HG02763 (cell line): ENCODE measurements at regions not wholly inside any gene's neighbourhood (a gene's known extent, or its start where the extent isn't known, plus 50 kb on each side); places are given as distances from the start of the nearest gene placed in this dataset.
"Not testable (repeated sequence)": the region's sequence is repeated elsewhere in the genome, so short reads cannot be mapped to it uniquely, and the experiment has no call there.

Experiments
- ATAC-seq: cut with Tn5 transposase; IDR thresholded peaks from one replicate; pipeline ENCODE4 v1.9.1; 2021; ENCODE audit warnings: mild to moderate bottlenecking, moderate library complexity; ENCODE audit not compliant: unreplicated experiment

- no peak for ATAC-seq
Observed at GRCh38 chr17:71494062-71494855, 626.6 kb upstream of the SOX9 start.

DNA sequence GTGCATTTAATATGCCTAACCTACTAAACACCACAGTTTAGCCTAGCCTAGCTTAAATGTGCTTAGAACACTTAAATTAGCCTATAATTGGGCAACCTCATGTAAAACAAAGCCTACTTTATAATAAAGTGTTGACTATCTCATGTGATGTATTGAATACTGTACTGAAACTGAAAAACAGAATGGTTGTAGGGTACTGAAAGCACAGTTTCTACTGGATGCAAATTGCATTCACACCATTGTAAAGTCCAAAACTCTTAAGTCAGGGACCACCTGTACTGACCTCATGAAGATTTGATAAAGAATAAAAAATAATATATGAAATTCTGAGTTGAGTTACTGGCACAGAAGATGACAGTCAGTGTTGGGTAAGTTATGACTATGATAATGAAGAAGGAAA is 625.4 kb upstream of the SOX9 start:
- no peak for ATAC-seq

DNA sequence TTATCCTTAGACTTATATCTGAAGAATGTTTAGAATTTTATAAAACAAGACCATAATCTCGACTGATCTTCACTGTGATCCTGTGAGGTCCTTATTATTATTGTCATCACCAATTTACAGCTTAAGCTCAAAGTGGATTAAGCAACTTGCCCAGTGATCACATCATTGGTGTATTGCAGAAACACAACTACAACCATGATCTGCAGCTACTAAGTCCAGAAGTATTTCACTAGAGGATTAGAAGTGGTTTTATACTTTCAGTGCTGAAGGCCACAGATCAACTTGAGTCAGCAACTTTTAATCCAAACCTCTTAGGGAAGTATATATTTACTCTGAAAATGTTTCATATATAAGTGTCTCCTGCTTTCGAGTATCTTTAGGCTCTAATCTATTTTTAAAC is 624.3 kb upstream of the SOX9 start:
- no peak for ATAC-seq

- ATAC-seq = no peak
Observed at GRCh38 chr17:71500761-71501555, 619.9 kb upstream of the SOX9 start.

- ATAC-seq = no peak
Observed at GRCh38 chr17:71501711-71502110, 619.1 kb upstream of the SOX9 start.

GRCh38 chr17:71502443-71502842 is 618.4 kb upstream of the SOX9 start:
- no peak for ATAC-seq

DNA sequence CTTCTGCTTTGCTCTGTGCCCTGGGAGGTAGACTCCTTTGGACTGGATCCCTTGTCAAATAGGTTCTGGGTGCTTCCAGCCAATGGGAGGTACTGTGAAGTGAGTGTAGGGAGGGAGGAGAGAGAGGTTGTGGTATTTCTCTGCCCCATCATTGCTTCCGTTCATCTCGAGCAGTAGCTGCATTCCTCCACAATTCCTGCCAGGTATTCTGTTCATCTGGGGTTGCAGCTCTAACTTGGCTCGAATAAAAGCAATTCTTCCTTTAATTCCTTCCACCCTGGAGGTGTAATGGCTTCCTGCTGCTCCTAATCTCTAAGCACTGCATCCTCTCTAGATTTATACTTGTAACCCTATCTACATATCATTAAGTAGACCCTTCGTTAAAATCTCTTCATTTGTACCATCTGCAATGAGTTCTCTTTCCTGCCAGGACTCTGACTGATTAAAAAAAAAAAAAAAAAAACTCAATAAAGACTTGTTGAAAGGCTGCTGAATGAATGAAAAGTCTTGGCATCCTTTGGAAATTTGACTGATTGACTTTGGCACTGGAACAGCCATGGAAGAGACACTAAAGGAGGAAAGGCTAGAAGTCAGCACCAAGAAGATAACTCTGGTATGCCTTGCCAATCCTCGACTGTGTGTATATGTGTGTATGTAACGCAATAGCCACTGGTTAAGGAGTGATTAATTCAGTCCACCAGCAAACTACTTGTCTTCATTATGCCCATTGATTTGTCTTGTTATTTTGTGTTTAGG is 616.9 kb upstream of the SOX9 start:
- ATAC-seq = no peak

GRCh38 chr17:71505200-71505599 is 615.6 kb upstream of the SOX9 start:
- no peak for ATAC-seq

GRCh38 chr17:71505981-71506380 is 614.8 kb upstream of the SOX9 start:
- no peak for ATAC-seq

- no peak for ATAC-seq
Observed at GRCh38 chr17:71511266-71511995, 609.4 kb upstream of the SOX9 start.

GRCh38 chr17:71513725-71514124 is 607.1 kb upstream of the SOX9 start:
- not testable (repeated sequence) for ATAC-seq

DNA sequence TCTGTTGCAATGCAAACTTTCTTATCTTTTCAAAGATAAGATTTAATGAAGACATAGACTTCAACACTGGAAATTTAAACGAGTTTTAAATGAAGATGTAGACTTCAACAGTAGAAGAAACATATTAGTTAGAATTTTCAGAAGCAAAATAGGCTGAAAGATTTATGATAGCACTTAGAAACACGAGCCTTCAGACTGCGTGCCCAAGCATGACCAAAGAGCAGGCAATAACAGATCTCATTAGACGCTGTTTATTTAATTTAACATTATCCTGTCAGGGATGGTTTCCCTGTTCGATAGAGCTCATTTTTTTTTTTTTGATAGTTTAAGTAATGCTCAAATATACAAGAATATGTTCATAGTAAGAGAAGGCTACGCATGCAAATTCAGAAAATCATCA is 604.7 kb upstream of the SOX9 start:
- ATAC-seq = no peak

DNA sequence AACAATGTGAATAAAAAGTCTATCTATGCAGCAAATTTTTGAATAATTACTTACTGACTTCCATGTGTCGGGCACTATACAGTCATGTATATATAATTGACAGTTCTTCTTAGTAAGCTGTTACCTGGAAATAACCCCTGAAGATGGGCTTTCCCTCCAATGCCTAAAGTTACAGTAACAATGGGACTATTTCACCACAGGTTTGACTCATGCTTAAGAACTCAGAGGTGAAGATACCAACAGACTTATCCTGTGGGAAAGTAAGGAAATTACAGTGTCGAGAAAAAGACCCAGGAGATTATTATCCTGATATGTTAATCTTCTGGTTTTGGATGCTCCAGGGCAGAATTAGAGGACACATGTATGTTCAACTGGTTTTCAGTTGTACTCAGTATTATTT is 601.5 kb upstream of the SOX9 start:
- ATAC-seq = no peak

DNA sequence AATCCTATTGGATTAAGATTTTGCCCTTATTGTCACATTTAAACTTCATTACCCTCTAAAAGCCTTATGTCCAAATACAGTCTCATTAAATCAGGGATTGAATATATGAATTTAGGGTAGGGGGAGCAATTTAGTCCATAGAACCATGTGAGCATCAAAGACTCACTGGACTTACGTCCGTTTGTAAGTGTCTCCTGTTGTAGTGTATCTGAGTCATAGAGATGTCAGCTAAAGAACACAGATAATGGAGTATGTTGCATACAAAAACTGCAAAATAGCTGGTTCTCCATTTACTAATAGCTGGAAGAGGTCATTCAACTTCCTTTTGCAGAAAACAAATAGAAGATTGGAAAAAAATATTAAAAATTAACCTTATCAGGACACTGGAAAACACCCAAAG is 599.1 kb upstream of the SOX9 start:
- no peak for ATAC-seq

DNA sequence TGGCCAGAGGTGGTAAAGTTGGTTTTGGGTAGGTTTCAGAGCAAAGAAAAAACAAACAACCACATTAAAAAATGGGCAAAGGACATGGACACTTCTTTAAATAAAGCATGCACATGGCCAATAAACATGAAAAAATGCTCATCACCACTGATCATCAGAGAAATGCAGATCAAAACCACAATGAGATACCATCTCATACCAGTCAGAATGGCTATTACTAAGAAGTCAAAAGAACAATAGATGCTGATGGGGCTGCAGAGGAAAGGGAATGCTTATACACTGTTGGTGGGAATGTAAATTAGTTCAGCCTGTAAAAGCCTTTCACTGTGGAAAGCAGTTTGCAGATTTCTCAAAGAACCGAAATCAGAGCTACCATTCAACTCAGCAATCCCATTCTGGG is 598.4 kb upstream of the SOX9 start:
- no peak for ATAC-seq

- no peak for ATAC-seq
Observed at GRCh38 chr17:71527311-71527710, 593.5 kb upstream of the SOX9 start.

- no peak for ATAC-seq
Observed at GRCh38 chr17:71528210-71528609, 592.6 kb upstream of the SOX9 start.

DNA sequence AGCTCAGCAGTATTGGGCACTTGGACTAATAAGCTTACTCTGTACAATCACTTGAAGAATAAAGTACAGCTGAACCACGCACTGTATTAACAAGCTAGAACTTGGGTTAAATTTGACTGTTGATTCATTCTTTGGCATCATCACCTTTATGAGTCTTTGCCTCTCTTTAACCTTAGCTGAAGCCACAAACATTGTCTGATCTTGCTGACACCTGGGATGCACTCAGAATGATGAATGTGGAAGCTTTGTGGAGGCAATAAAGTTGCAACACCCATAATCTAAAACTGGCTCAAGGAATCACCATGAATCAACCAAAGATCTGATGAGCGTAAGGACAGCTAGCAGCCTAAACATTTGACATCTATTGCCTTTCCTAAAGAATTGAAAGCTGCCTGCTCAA is 590.6 kb upstream of the SOX9 start:
- no peak for ATAC-seq

- no peak for ATAC-seq
Observed at GRCh38 chr17:71535321-71535720, 585.5 kb upstream of the SOX9 start.

- no peak for ATAC-seq
Observed at GRCh38 chr17:71546419-71546818, 574.4 kb upstream of the SOX9 start.

DNA sequence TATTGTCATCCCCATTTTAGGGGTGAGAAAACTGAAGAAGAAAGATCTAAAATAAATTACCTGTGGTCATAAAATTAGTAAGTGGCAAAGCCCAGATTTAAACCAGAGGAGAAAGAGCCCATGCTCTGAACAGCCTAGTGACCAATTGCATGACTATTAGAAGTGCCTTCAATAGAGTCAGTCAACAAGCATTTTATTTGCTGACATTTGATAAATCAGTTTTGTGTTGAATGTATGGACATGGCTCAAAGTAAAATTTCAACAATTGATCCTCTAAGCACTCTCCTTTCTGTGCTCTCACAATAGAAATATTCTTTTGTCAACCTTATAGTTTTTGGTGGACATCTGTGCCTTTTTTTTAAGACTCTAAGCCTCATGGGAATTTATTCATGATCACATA is 572.9 kb upstream of the SOX9 start:
- no peak for ATAC-seq
